NB4 (cell line): ENCODE measurements at regions not wholly inside any gene's neighbourhood (a gene's known extent, or its start where the extent isn't known, plus 50 kb on each side); places are given as distances from the start of the nearest gene placed in this dataset.

ENCODE experiments used
- DNase-seq: peaks from one replicate; pipeline ENCODE4 v3.0.0; 2010; ENCODE audit warnings: low read depth
- H3K4me3 ChIP-seq: one replicate; pipeline ENCODE4 v1.5.1; 2011; ENCODE audit warnings: mild to moderate bottlenecking, low read depth, low read length, moderate library complexity
- CTCF ChIP-seq: IDR thresholded peaks from one replicate; pipeline ENCODE4 v1.5.1; 2012; ENCODE audit warnings: low read depth, low read length
- MYC ChIP-seq: IDR thresholded peaks from 2 replicates; pipeline ENCODE4 v1.6.1; 2011; ENCODE audit warnings: low read depth, low read length
- POLR2A ChIP-seq: IDR thresholded peaks from 2 replicates; pipeline ENCODE4 v1.6.1; 2011; ENCODE audit warnings: mild to moderate bottlenecking; ENCODE audit not compliant: insufficient read length; ENCODE audit errors: extremely low read depth
- TF ChIP-seq, protein P1 (sequence below): IDR thresholded peaks from 2 replicates; pipeline ENCODE4 v1.6.1; 2011; ENCODE audit warnings: low read depth, low read length

- H3K4me3 ChIP-seq, result no peak overlapping the region
- TF ChIP-seq, protein P1, sequence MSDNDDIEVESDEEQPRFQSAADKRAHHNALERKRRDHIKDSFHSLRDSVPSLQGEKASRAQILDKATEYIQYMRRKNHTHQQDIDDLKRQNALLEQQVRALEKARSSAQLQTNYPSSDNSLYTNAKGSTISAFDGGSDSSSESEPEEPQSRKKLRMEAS, result no peak
- no peak for TF ChIP-seq CTCF
- TF ChIP-seq POLR2A, result no peak
- no peak for TF ChIP-seq MYC
- DNase-seq, result no peak
These were observed 207.1 kb upstream of the NFE2L3 start for GRCh38 chr7:25944777-25945515.

- DNase-seq, result no peak
- no peak overlapping the region for H3K4me3 ChIP-seq
- no peak for TF ChIP-seq POLR2A
These were observed 206.4 kb upstream of the NFE2L3 start for GRCh38 chr7:25945608-25946007.

DNA sequence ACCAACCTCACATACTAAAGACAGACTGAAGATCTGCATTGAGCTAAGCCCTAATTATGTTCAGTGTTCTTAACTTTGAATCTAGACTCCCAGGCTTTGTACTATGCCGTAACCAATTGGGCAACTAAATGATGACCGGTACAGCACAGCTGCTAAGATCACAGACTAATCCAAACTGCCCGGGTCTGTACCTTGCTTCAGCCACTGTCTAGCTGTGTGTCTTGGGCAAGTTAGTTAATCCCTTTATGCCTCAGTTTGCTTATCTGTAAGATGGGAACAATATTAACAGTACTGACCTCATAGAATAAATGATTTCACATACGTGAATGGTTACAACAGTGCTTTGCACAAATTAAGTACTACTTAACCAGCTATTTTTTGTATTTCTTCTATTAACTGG, 205.8 kb upstream of the NFE2L3 start:
- TF ChIP-seq MYC (no peak), CTCF (no peak), POLR2A (no peak)
- TF ChIP-seq, protein P1, result no peak
- DNase-seq, result no peak
- H3K4me3 ChIP-seq, result no peak overlapping the region

GRCh38 chr7:25947669-25948516, 204.1 kb upstream of the NFE2L3 start:
- DNase-seq, result no peak
- no peak overlapping the region for H3K4me3 ChIP-seq
- TF ChIP-seq CTCF (no peak), POLR2A (no peak), MYC (no peak)
- TF ChIP-seq, protein P1, result no peak

DNA sequence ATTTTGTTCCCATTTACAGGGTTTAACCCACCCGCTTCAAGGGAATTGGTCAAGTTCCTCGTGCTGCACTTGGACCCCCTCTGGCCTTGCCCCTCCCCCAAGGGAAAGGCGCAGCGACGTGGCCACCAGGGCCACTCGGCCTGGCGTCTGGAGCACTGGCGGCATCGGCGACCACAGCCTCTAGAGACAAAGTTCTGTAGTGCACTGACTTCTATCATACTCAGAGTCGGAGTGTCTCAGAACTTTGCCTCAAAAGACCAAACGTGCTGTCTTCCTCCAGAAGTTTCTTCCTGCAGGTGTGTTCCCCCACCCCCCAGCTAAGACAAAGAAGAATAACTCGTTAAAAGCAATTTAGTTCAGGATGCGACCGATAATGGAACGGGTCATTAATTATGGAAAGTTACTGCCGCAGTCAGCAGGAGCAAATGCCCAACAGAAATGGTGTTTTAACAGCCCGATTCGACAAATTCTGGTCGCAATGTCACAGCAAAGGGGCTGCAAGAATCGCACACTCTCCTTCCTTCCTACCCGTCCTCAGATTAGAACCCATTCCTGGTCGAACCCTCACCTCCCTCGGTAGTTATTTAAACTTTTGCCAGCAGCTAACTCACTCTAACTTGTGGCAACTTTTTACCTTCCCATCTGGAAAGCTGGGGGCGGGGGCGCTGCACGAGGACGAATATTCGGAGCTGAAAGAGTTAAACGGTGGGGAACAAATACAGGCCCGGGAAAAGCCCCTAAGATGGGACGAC, 202.1 kb upstream of the NFE2L3 start:
- DNase-seq, result peak; percentile 78
- TF ChIP-seq, protein P1, result peak; percentile 33; the same call in 1 of the 2 replicates
- TF ChIP-seq MYC (peak; percentile 38; the same call in 1 of the 2 replicates), CTCF (no peak), POLR2A (no peak)

More for the DNA sequence above, 202.1 kb upstream of the NFE2L3 start:
- peak overlapping the region; percentile 74 for H3K4me3 ChIP-seq
